ENCODE measurements at regions not wholly inside any gene's neighbourhood (a gene's known extent, or its start where the extent isn't known, plus 50 kb on each side); places are given as distances from the start of the nearest gene placed in this dataset.

DNA sequence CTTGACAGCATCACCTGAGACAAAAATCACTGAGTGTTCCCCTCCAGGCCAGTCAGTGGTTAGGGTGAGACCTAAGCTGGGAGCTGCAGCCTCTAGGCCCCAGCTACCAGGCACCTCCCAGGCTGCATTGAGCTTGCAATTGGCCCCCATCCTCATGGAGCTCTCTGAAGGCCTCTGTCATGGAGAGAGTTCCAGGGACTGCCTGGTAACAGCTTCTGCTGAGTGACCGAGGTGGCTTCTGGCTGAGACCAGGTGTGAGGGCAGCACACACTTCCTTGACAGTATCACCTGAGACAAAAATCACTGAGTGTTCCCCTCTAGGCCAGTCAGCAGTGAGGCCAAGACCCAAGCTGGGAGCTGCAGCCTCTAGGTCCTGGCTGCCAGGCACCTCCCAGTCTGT is 283.0 kb downstream of the SMOC2 start:
- no peak for TF ChIP-seq ARNT (IDR thresholded peaks at IDR 0.05)
- no peak for TF ChIP-seq TARDBP (IDR thresholded peaks at IDR 0.05)
- no peak for TF ChIP-seq HDGF (IDR thresholded peaks at IDR 0.05; ENCODE audit: borderline replicate concordance)
- no peak for TF ChIP-seq SUZ12 (IDR thresholded peaks at IDR 0.05)
- TF ChIP-seq ZNF384 (IDR thresholded peaks at IDR 0.05), result no peak
- no peak for TF ChIP-seq NFRKB (IDR thresholded peaks at IDR 0.05)
- no peak for TF ChIP-seq ELF4 (IDR thresholded peaks at IDR 0.05)
- no peak for TF ChIP-seq LEF1 (IDR thresholded peaks at IDR 0.05; ENCODE audit: borderline replicate concordance)
- ChIA-PET POLR2A (no interaction called here), CTCF (no interaction called here)
- no peak for DNase-seq (ENCODE audit: extremely low spot score)

GRCh38 chr6:168722397-168722796 is 281.4 kb downstream of the SMOC2 start:
- TF ChIP-seq FOXM1 (IDR thresholded peaks at IDR 0.05; ENCODE audit: borderline replicate concordance) (no peak), ZNF384 (IDR thresholded peaks at IDR 0.05) (no peak), SUZ12 (IDR thresholded peaks at IDR 0.05) (no peak), NFRKB (IDR thresholded peaks at IDR 0.05) (no peak), ARNT (IDR thresholded peaks at IDR 0.05) (no peak)
- POLR2A ChIA-PET, result no interaction called here
- DNase-seq (ENCODE audit: extremely low spot score), result no peak
- CTCF ChIA-PET, result no interaction called here

DNA sequence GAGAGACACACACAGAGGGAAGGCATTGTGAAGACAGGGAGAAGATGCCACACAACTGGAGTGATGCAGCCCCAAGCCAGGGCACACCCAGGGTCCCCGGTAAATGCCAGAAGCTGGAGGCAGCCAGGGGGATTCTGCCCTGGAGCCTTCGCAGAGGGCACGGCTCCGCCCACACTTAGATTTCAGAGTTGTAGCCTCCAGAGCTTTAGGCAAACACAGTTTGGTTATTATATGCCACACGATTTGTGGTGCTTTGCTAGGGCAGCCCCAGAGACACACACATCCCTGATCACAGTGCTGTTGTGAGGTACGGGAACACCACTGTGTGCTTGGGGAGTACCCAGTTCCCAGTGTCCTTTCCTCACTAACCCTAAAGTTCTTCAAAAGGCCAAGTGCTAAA is 280.6 kb downstream of the SMOC2 start:
- POLR2A ChIA-PET, result no interaction called here
- no peak for DNase-seq (ENCODE audit: extremely low spot score)
- TF ChIP-seq TARDBP (IDR thresholded peaks at IDR 0.05) (no peak), NFRKB (IDR thresholded peaks at IDR 0.05) (no peak), ELF4 (IDR thresholded peaks at IDR 0.05) (no peak), LEF1 (IDR thresholded peaks at IDR 0.05; ENCODE audit: borderline replicate concordance) (no peak), HDGF (IDR thresholded peaks at IDR 0.05; ENCODE audit: borderline replicate concordance) (no peak), L3MBTL2 (conservative IDR thresholded peaks at IDR 0.05) (no peak), BHLHE40 (IDR thresholded peaks at IDR 0.05; ENCODE audit: borderline replicate concordance) (no peak), FOXM1 (IDR thresholded peaks at IDR 0.05; ENCODE audit: borderline replicate concordance) (no peak), CTBP1 (IDR thresholded peaks at IDR 0.05; ENCODE audit: borderline replicate concordance) (no peak), SUZ12 (IDR thresholded peaks at IDR 0.05) (no peak), SP1 (IDR thresholded peaks at IDR 0.05) (no peak), FOXA1 (IDR thresholded peaks at IDR 0.05) (no peak), FOXK2 (IDR thresholded peaks at IDR 0.05) (no peak), ARNT (IDR thresholded peaks at IDR 0.05) (no peak), ZNF384 (IDR thresholded peaks at IDR 0.05) (no peak)
- TF ChIP-seq, protein P1, sequence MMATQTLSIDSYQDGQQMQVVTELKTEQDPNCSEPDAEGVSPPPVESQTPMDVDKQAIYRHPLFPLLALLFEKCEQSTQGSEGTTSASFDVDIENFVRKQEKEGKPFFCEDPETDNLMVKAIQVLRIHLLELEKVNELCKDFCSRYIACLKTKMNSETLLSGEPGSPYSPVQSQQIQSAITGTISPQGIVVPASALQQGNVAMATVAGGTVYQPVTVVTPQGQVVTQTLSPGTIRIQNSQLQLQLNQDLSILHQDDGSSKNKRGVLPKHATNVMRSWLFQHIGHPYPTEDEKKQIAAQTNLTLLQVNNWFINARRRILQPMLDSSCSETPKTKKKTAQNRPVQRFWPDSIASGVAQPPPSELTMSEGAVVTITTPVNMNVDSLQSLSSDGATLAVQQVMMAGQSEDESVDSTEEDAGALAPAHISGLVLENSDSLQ (IDR thresholded peaks at IDR 0.05), result no peak
- CTCF ChIA-PET, result no interaction called here

DNA sequence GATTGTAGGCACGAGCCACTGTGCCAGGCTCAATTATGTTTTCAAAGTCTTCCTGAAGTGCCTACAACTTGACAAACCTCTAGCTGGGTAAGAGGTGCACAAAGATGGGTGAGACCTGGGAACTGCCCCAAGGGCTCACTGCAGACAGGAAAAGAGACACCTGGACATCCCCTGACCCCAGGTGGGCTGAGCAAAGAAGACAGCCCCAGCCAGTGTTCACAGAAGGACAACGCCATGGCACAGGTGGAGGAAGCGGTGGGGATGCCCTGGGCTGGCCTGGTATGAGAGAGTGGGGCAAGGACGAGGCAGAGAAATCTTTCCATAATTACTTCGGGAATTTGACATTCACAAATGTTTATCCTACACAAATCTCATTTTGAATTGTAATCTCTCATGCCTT is 278.9 kb downstream of the SMOC2 start:
- POLR2A ChIA-PET, result no interaction called here
- DNase-seq (ENCODE audit: extremely low spot score), result no peak
- TF ChIP-seq ARNT (IDR thresholded peaks at IDR 0.05) (no peak), BHLHE40 (IDR thresholded peaks at IDR 0.05; ENCODE audit: borderline replicate concordance) (no peak), FOXA1 (IDR thresholded peaks at IDR 0.05) (no peak), L3MBTL2 (conservative IDR thresholded peaks at IDR 0.05) (no peak), ELF4 (IDR thresholded peaks at IDR 0.05) (no peak), NFRKB (IDR thresholded peaks at IDR 0.05) (no peak), CTBP1 (IDR thresholded peaks at IDR 0.05; ENCODE audit: borderline replicate concordance) (no peak), HDGF (IDR thresholded peaks at IDR 0.05; ENCODE audit: borderline replicate concordance) (no peak), FOXM1 (IDR thresholded peaks at IDR 0.05; ENCODE audit: borderline replicate concordance) (no peak), TARDBP (IDR thresholded peaks at IDR 0.05) (no peak), FOXK2 (IDR thresholded peaks at IDR 0.05) (no peak)
- CTCF ChIA-PET, result no interaction called here

- TF ChIP-seq NFRKB (IDR thresholded peaks at IDR 0.05) (no peak), FOXA1 (IDR thresholded peaks at IDR 0.05) (no peak), CTBP1 (IDR thresholded peaks at IDR 0.05; ENCODE audit: borderline replicate concordance) (no peak), LEF1 (IDR thresholded peaks at IDR 0.05; ENCODE audit: borderline replicate concordance) (no peak), TARDBP (IDR thresholded peaks at IDR 0.05) (no peak), ARNT (IDR thresholded peaks at IDR 0.05) (no peak)
- ChIA-PET POLR2A (no interaction called here), CTCF (no interaction called here)
- no peak for DNase-seq (ENCODE audit: extremely low spot score)
These were observed 278.0 kb downstream of the SMOC2 start for GRCh38 chr6:168718821-168719475.
